IMR-90 (cell line): ENCODE measurements at regions not wholly inside any gene's neighbourhood (a gene's known extent, or its start where the extent isn't known, plus 50 kb on each side); places are given as distances from the start of the nearest gene placed in this dataset.

Experiments used
- ATAC-seq: fragments of 200-7000 bp; cut with Tn5 transposase; 2 replicates; pipeline ENCODE4 v1.9.1; 2020; ENCODE audit warnings: low read depth, mild to moderate bottlenecking, moderate library complexity
- BruUV-seq: library from RNA; stranded (reverse); fragments of 400-500 nt; replicated peaks from 2 replicates; lab custom pipeline; 2021; lab: Mats Ljungman, UMichigan
- CTCF ChIA-PET: fragments of 300-600 bp; formaldehyde crosslinking; extraction: SDS; loops from one replicate; lab custom pipeline; 2021; ENCODE audit warnings: antibody characterized with exemption; lab: Yijun Ruan, JAX
- POLR2A ChIA-PET: fragments of 300-600 bp; sonication (Branson Sonifier 250); formaldehyde crosslinking; loops from one replicate; lab custom pipeline; 2022; ENCODE audit warnings: antibody characterized with exemption; ENCODE audit not compliant: unreplicated experiment; lab: Charles Lee
- DNase-seq: peaks from one replicate; pipeline ENCODE4 v3.0.0; 2013
- H2AFZ ChIP-seq: replicated peaks from 2 replicates; pipeline ENCODE3; 2013; ENCODE audit warnings: low read length, mild to moderate bottlenecking; ENCODE audit not compliant: poor library complexity
- H2AK5ac ChIP-seq: 2 replicates; pipeline ENCODE4 v1.6.1; 2013; ENCODE audit warnings: low read depth, low read length, inconsistent platforms
- H2AK9ac ChIP-seq: replicated peaks from 2 replicates; pipeline ENCODE3; 2013; ENCODE audit warnings: mild to moderate bottlenecking, low read depth, low read length, moderate library complexity; ENCODE audit not compliant: poor library complexity
- H2BK120ac ChIP-seq: 2 replicates; pipeline ENCODE4 v1.6.1; 2013; ENCODE audit warnings: low read depth, low read length, inconsistent platforms
- H2BK15ac ChIP-seq: 3 replicates; pipeline ENCODE4 v1.6.1; 2013; ENCODE audit warnings: low read depth, low read length, inconsistent platforms
- H2BK20ac ChIP-seq: 2 replicates; pipeline ENCODE4 v1.6.1; 2013; ENCODE audit warnings: low read depth, mild to moderate bottlenecking, inconsistent platforms, low read length, moderate library complexity
- H2BK5ac ChIP-seq: 2 replicates; pipeline ENCODE4 v1.6.1; 2013; ENCODE audit warnings: mild to moderate bottlenecking, low read depth, low read length, inconsistent platforms; ENCODE audit not compliant: poor library complexity, severe bottlenecking
- H3K14ac ChIP-seq: replicated peaks from 2 replicates; pipeline ENCODE4 v1.6.1; 2013; ENCODE audit warnings: low read depth, low read length, inconsistent platforms
- H3K18ac ChIP-seq: 2 replicates; pipeline ENCODE4 v1.6.1; 2013; ENCODE audit warnings: low read depth, low read length, control low read depth
- H3K23ac ChIP-seq: 2 replicates; pipeline ENCODE4 v1.6.1; 2013; ENCODE audit warnings: low read depth, low read length, inconsistent platforms
- H3K27ac ChIP-seq: 2 replicates; pipeline ENCODE4 v1.5.1; 2013; ENCODE audit warnings: mild to moderate bottlenecking, control low read depth, low read length; ENCODE audit not compliant: insufficient read depth
- H3K27me3 ChIP-seq: 2 replicates; pipeline ENCODE4 v1.6.1; 2013; ENCODE audit warnings: low read length; ENCODE audit not compliant: control insufficient read depth, insufficient read depth
- H3K36me3 ChIP-seq: 2 replicates; pipeline ENCODE4 v1.6.1; 2013; ENCODE audit warnings: low read length, mixed read lengths; ENCODE audit not compliant: control insufficient read depth, insufficient read depth
- H3K4ac ChIP-seq: 2 replicates; pipeline ENCODE4 v1.6.1; 2013; ENCODE audit warnings: low read depth, low read length, inconsistent platforms
- H3K4me1 ChIP-seq: 2 replicates; pipeline ENCODE4 v1.6.1; 2013; ENCODE audit warnings: low read length, mixed read lengths; ENCODE audit not compliant: control insufficient read depth, insufficient read depth
- H3K4me2 ChIP-seq: 2 replicates; pipeline ENCODE4 v1.6.1; 2013; ENCODE audit warnings: low read depth, mild to moderate bottlenecking, control low read depth, low read length, moderate library complexity
- H3K4me3 ChIP-seq: 2 replicates; pipeline ENCODE4 v1.5.1; 2013; ENCODE audit warnings: low read depth, mild to moderate bottlenecking, control low read depth, low read length, moderate library complexity; ENCODE audit not compliant: insufficient read depth
- H3K56ac ChIP-seq: 2 replicates; pipeline ENCODE4 v1.6.1; 2013; ENCODE audit warnings: low read length, inconsistent platforms; ENCODE audit not compliant: insufficient read depth; ENCODE audit errors: extremely low read depth
- H3K79me1 ChIP-seq, 2 experiments: 2 replicates each; pipeline ENCODE4 v1.6.1; 2013; ENCODE audit warnings: low read length in 2 of 2, inconsistent platforms in 1 of 2, low read depth in 1 of 2
- H3K9ac ChIP-seq: 2 replicates; pipeline ENCODE4 v1.6.1; 2013; ENCODE audit warnings: low read depth, low read length, control low read depth
- H3K9me1 ChIP-seq: 2 replicates; pipeline ENCODE4 v1.6.1; 2013; ENCODE audit warnings: low read length, inconsistent platforms; ENCODE audit not compliant: insufficient read depth
- H3K9me3 ChIP-seq: 2 replicates; pipeline ENCODE4 v1.6.1; 2013; ENCODE audit warnings: low read length; ENCODE audit not compliant: control insufficient read depth, insufficient read depth
- H4K20me1 ChIP-seq: 2 replicates; pipeline ENCODE4 v1.6.1; 2013; ENCODE audit warnings: low read length, inconsistent platforms; ENCODE audit not compliant: insufficient read depth
- H4K5ac ChIP-seq: 2 replicates; pipeline ENCODE4 v1.6.1; 2013; ENCODE audit warnings: mild to moderate bottlenecking, low read depth, low read length, control low read depth
- H4K8ac ChIP-seq, 2 experiments: 2 replicates each; pipeline ENCODE4 v1.6.1; 2013; ENCODE audit warnings: low read depth in 2 of 2, low read length in 2 of 2, control low read depth in 1 of 2, inconsistent platforms in 1 of 2
- H4K91ac ChIP-seq: 2 replicates; pipeline ENCODE4 v1.6.1; 2013; ENCODE audit warnings: low read depth, low read length, inconsistent platforms; ENCODE audit not compliant: insufficient read depth
- BHLHE40 ChIP-seq: fragments of 150-350 bp; IDR thresholded peaks from 2 replicates; pipeline ENCODE4 v1.6.1; 2016; ENCODE audit warnings: mild to moderate bottlenecking, low read depth, low read length
- CHD1 ChIP-seq: IDR thresholded peaks from 2 replicates; pipeline ENCODE4 v1.6.1; 2012; ENCODE audit warnings: low read depth, low read length, improper control_type of control experiment
- FOS ChIP-seq: fragments of 150-350 bp; IDR thresholded peaks from 2 replicates; pipeline ENCODE4 v1.6.1; 2016; ENCODE audit warnings: low read depth, low read length
- MAZ ChIP-seq: IDR thresholded peaks from 2 replicates; pipeline ENCODE4 v1.6.1; 2012; ENCODE audit warnings: low read depth, mild to moderate bottlenecking, low read length, improper control_type of control experiment, moderate library complexity, borderline replicate concordance
- NFE2L2 ChIP-seq: fragments of 150-350 bp; IDR thresholded peaks from 2 replicates; pipeline ENCODE4 v1.6.1; 2016; ENCODE audit warnings: low read depth, mild to moderate bottlenecking, low read length
- RCOR1 ChIP-seq: IDR thresholded peaks from 2 replicates; pipeline ENCODE4 v1.6.1; 2012; ENCODE audit warnings: mild to moderate bottlenecking, low read length, improper control_type of control experiment; ENCODE audit not compliant: insufficient replicate concordance
- SMC3 ChIP-seq: fragments of 150-350 bp; IDR thresholded peaks from 2 replicates; pipeline ENCODE4 v1.6.1; 2016; ENCODE audit warnings: low read depth, mild to moderate bottlenecking, antibody characterized with exemption, low read length, moderate library complexity
- USF2 ChIP-seq: fragments of 150-350 bp; IDR thresholded peaks from 2 replicates; pipeline ENCODE4 v1.6.1; 2017; ENCODE audit warnings: mild to moderate bottlenecking, antibody characterized with exemption, low read length, low read depth
- WGBS, 2 experiments: methylation state at CpG; one replicate each; pipeline versions ENCODE4 v1.1.5 to v1.1.7; 2013; ENCODE audit warnings: missing lambda C conversion rate in 2 of 2; ENCODE audit not compliant: insufficient read length in 1 of 2; ENCODE audit errors: extremely low coverage in 2 of 2; 5-methylcytosine and 5-hydroxymethylcytosine counted together
- dilution Hi-C: fragments of 300-500 bp; cut with HindIII; formaldehyde crosslinking; loops from one replicate; pipeline ENCODE4 v1.14.3; 2018; ENCODE audit warnings: low sequenced_read_pairs; ENCODE audit not compliant: unreplicated experiment
- in situ Hi-C: fragments of 300-500 bp; cut with MboI; formaldehyde crosslinking; loops from 3 replicates; pipeline ENCODE4 v1.14.3; 2019; ENCODE audit warnings: low sequenced_read_pairs, inconsistent platforms, mixed read lengths
- intact Hi-C: fragments of 100-400 bp; cut with micrococcal nuclease; formaldehyde crosslinking; loops from 2 replicates; pipeline ENCODE4 v1.10.0; 2022
- TF ChIP-seq, protein P1 (sequence below): conservative IDR thresholded peaks from 2 replicates; pipeline ENCODE4 v1.5.1; 2012; ENCODE audit warnings: mild to moderate bottlenecking, low read depth, low read length, improper control_type of control experiment

DNA sequence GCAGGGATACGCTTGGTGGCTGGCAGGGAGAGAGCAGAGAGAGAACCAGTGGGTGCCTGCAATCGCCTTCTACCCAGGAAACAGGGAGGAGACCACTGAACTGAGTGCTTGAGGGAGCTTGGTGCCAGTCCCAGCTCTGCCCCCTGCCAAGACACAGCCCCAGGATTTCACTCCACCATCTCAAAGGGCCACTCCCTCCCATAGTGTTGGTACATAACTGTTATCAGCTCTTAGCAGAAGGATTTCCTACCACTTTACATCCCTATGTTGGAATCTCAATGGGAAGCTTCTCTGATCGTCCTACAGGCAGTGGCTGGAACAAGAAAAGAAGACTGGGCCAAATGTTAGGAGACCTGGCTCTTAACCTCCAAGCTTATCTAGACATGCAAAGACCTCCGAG lies 157.4 kb upstream of the FOXN3 start:
- dilution Hi-C loops (no loop called here), intact Hi-C loops (no loop called here), in situ Hi-C loops (no loop called here)
- H3K9ac ChIP-seq: no peak overlapping the region
- no peak overlapping the region; a peak in 1 of 4 replicates for H4K8ac ChIP-seq
- no peak overlapping the region for H3K4me3 ChIP-seq
- ChIA-PET POLR2A (no interaction called here), CTCF (no interaction called here)
- no peak overlapping the region for H2AK5ac ChIP-seq
- no CpG with 5 or more reads among the region's 4 CpGs for WGBS, 2 experiments
- no peaks in the 10 kb centered on the region for H4K20me1 ChIP-seq
- TF ChIP-seq CHD1 (no peak), RCOR1 (no peak), USF2 (no peak), FOS (no peak), MAZ (no peak), NFE2L2 (no peak), BHLHE40 (no peak), SMC3 (no peak)
- TF ChIP-seq, protein P1, sequence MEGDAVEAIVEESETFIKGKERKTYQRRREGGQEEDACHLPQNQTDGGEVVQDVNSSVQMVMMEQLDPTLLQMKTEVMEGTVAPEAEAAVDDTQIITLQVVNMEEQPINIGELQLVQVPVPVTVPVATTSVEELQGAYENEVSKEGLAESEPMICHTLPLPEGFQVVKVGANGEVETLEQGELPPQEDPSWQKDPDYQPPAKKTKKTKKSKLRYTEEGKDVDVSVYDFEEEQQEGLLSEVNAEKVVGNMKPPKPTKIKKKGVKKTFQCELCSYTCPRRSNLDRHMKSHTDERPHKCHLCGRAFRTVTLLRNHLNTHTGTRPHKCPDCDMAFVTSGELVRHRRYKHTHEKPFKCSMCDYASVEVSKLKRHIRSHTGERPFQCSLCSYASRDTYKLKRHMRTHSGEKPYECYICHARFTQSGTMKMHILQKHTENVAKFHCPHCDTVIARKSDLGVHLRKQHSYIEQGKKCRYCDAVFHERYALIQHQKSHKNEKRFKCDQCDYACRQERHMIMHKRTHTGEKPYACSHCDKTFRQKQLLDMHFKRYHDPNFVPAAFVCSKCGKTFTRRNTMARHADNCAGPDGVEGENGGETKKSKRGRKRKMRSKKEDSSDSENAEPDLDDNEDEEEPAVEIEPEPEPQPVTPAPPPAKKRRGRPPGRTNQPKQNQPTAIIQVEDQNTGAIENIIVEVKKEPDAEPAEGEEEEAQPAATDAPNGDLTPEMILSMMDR: no peak
- no peak overlapping the region for H3K56ac ChIP-seq
- H3K4me2 ChIP-seq: no peak overlapping the region
- no peak overlapping the region for H2AK9ac ChIP-seq
- H2BK5ac ChIP-seq: no peak overlapping the region
- peaks cover 49% of the 10 kb centered on the region in 2 experiments for H3K79me1 ChIP-seq
- H3K14ac ChIP-seq: no peak overlapping the region
- H2BK20ac ChIP-seq: no peak overlapping the region
- H3K9me3 ChIP-seq: no peaks in the 10 kb centered on the region
- no peak overlapping the region for H2BK15ac ChIP-seq
- H3K9me1 ChIP-seq: peaks cover 6% of the 10 kb centered on the region; the same call in 1 of the 2 replicates
- H3K27me3 ChIP-seq: no peaks in the 10 kb centered on the region
- H3K18ac ChIP-seq: no peak overlapping the region
- H4K91ac ChIP-seq: no peak overlapping the region
- H3K23ac ChIP-seq: no peak overlapping the region
- no peak overlapping the region for H3K4ac ChIP-seq
- no peak overlapping the region for H2AFZ ChIP-seq
- no peak overlapping the region for H3K27ac ChIP-seq
- H3K36me3 ChIP-seq: peaks cover 9% of the 10 kb centered on the region
- BruUV-seq: no TSS peak
- ATAC-seq (no peak), DNase-seq (no peak)
- no peak overlapping the region for H4K5ac ChIP-seq
- peaks cover 9% of the 10 kb centered on the region for H3K4me1 ChIP-seq
- H2BK120ac ChIP-seq: no peak overlapping the region
